BE2C (cell line): ENCODE measurements at regions not wholly inside any gene's neighbourhood (a gene's known extent, or its start where the extent isn't known, plus 50 kb on each side); places are given as distances from the start of the nearest gene placed in this dataset.

Source experiments
- DNase-seq: peaks from one replicate; pipeline ENCODE4 v3.0.0-alpha.2; 2020
- H3K27me3 ChIP-seq: fragments of 250-450 bp; sonication (Bioruptor Pico); 2 replicates; pipeline ENCODE4 v1.5.1; 2020; ENCODE audit warnings: mild to moderate bottlenecking
- H3K36me3 ChIP-seq: fragments of 250-450 bp; sonication (Bioruptor Pico); 2 replicates; pipeline ENCODE4 v1.5.1; 2020; ENCODE audit warnings: mild to moderate bottlenecking
- H3K4me1 ChIP-seq: fragments of 250-450 bp; sonication (Bioruptor Pico); 2 replicates; pipeline ENCODE4 v1.5.1; 2020
- H3K4me3 ChIP-seq: 2 replicates; pipeline ENCODE4 v1.5.1; 2011; ENCODE audit warnings: low read depth, low read length
- H3K9me3 ChIP-seq: fragments of 250-450 bp; sonication (Bioruptor Pico); 2 replicates; pipeline ENCODE4 v1.5.1; 2020
- TF ChIP-seq, protein P1 (sequence below): IDR thresholded peaks from 2 replicates; pipeline ENCODE4 v1.5.1; 2012; ENCODE audit warnings: mild to moderate bottlenecking, low read depth, low read length

- TF ChIP-seq, protein P1, sequence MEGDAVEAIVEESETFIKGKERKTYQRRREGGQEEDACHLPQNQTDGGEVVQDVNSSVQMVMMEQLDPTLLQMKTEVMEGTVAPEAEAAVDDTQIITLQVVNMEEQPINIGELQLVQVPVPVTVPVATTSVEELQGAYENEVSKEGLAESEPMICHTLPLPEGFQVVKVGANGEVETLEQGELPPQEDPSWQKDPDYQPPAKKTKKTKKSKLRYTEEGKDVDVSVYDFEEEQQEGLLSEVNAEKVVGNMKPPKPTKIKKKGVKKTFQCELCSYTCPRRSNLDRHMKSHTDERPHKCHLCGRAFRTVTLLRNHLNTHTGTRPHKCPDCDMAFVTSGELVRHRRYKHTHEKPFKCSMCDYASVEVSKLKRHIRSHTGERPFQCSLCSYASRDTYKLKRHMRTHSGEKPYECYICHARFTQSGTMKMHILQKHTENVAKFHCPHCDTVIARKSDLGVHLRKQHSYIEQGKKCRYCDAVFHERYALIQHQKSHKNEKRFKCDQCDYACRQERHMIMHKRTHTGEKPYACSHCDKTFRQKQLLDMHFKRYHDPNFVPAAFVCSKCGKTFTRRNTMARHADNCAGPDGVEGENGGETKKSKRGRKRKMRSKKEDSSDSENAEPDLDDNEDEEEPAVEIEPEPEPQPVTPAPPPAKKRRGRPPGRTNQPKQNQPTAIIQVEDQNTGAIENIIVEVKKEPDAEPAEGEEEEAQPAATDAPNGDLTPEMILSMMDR, result no peak
- Histone ChIP-seq H3K9me3 (no peaks in the 10 kb centered on the region), H3K27me3 (no peaks in the 10 kb centered on the region), H3K36me3 (no peaks in the 10 kb centered on the region), H3K4me1 (no peaks in the 10 kb centered on the region), H3K4me3 (no peak overlapping the region)
- no peak for DNase-seq
These were observed 83.5 kb upstream of the RGMB start for GRCh38 chr5:98690002-98690401.

GRCh38 chr5:98694902-98695301 is 78.6 kb upstream of the RGMB start:
- no peak for DNase-seq
- Histone ChIP-seq H3K36me3 (no peaks in the 10 kb centered on the region), H3K4me1 (no peaks in the 10 kb centered on the region), H3K9me3 (no peaks in the 10 kb centered on the region), H3K27me3 (no peaks in the 10 kb centered on the region), H3K4me3 (no peak overlapping the region)
- TF ChIP-seq, protein P1, result no peak

DNA sequence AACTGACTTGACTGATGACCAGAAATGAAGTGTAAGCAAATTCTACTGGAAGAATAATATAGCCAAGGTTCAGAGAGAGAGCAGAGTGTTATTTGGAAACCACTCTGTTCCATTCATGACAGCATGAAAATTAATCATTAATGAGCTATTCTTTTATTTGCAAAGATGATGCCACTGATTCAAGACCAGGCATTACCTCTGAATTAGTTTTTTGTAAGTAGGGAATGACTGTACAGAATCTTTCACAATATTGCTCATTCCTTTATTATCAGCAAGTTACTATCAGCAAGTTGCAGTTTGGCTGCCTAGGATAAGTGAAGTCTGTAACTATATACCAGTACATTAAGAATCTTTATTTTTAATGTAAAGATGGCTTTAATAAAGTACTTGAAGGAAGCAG is 75.1 kb upstream of the RGMB start:
- no peaks in the 10 kb centered on the region for H3K4me1 ChIP-seq

DNA sequence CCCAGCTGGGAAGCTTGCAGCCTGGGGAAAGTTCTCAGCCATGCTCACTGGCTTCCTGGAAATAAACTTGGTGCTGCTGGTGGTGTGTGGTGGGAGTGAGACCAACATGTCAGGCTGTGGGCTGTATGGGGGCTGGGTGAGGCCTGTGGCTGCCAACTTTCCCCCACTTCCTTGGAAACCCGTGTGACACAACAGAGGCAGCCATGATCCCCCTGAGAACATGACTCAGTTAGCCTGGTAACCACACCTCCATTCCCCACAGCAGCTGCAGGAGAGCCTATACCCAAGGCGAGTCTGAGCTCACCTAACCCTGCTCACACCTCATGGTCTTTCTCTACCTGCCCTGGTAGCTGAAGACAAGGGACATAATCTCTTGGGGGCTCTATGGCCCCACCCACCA is 72.7 kb upstream of the RGMB start:
- TF ChIP-seq, protein P1, result no peak
- Histone ChIP-seq H3K36me3 (no peaks in the 10 kb centered on the region), H3K4me1 (no peaks in the 10 kb centered on the region), H3K9me3 (peaks cover 5% of the 10 kb centered on the region; the same call in 1 of the 2 replicates), H3K27me3 (no peaks in the 10 kb centered on the region), H3K4me3 (no peak overlapping the region)
- no peak for DNase-seq

More for the DNA sequence above, 75.1 kb upstream of the RGMB start:
- peaks cover 5% of the 10 kb centered on the region; the same call in 1 of the 2 replicates for H3K9me3 ChIP-seq
- no peaks in the 10 kb centered on the region for H3K27me3 ChIP-seq
- H3K36me3 ChIP-seq, result no peaks in the 10 kb centered on the region
- no peak overlapping the region for H3K4me3 ChIP-seq
- DNase-seq, result no peak
- TF ChIP-seq, protein P1, result no peak

DNA sequence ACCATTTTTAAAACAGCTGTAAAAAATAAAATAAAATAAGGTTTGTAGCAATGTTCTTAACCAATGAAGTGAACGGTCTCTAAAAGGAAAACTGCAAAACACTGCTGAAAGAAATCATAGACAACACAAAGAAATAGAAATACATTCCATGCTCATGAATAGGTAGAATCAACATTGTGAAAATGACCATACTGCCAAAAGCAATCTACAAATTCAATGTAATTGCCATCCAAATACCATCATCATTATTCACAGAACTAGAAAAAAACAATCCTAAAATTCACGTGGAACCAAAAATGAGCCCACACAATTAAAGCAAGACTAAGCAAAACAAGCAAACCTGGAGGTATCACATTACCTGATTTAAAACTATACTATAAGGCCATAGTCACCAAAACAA is 67.6 kb upstream of the RGMB start:
- TF ChIP-seq, protein P1, result no peak

DNA sequence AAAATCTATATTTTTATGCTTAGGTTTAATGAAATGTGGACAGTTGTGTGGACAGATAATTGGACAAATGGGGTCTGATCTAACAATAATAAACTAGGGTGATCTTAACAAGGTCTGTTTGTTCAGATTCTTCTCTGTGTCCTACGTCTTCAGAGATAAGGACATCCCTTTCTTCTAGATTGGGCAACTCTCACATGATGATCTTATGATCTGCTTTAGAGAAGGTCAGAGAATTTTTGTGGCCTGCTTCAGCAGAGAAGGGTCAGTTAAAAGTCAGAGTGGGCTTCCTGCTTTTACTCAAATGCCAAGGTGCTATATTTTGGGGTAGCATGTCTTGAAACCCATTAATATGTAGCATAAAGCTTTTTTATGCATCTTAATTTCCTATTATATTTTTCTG is 63.8 kb upstream of the RGMB start:
- Histone ChIP-seq H3K9me3 (no peaks in the 10 kb centered on the region; the same call in 1 of the 2 replicates), H3K27me3 (no peaks in the 10 kb centered on the region), H3K36me3 (no peaks in the 10 kb centered on the region), H3K4me3 (no peak overlapping the region), H3K4me1 (no peaks in the 10 kb centered on the region)
- TF ChIP-seq, protein P1, result no peak
- no peak for DNase-seq

More for the DNA sequence above, 67.6 kb upstream of the RGMB start:
- no peaks in the 10 kb centered on the region; the same call in 1 of the 2 replicates for H3K9me3 ChIP-seq
- no peaks in the 10 kb centered on the region for H3K27me3 ChIP-seq
- H3K36me3 ChIP-seq, result no peaks in the 10 kb centered on the region
- no peak for DNase-seq
- H3K4me3 ChIP-seq, result no peak overlapping the region
- H3K4me1 ChIP-seq, result no peaks in the 10 kb centered on the region
